ENCODE measurements at regions not wholly inside any gene's neighbourhood (a gene's known extent, or its start where the extent isn't known, plus 50 kb on each side); places are given as distances from the start of the nearest gene placed in this dataset.
"Not testable (repeated sequence)": the region's sequence is repeated elsewhere in the genome, so short reads cannot be mapped to it uniquely, and the experiment has no call there.

GRCh38 chr3:61410358-61410757 lies 151.0 kb upstream of the PTPRG start:
- H4K20me1 ChIP-seq (replicated peaks; ENCODE audit: insufficient read depth); H3K4me3 ChIP-seq; H3K27ac ChIP-seq (ENCODE audit: low read depth); H3K4me1 ChIP-seq (ENCODE audit: insufficient read depth); H3K27ac Mint-ChIP-seq; H3K9me3 Mint-ChIP-seq; H3K27me3 ChIP-seq (ENCODE audit: insufficient read depth); H3K4me1 Mint-ChIP-seq; H3K79me2 ChIP-seq (replicated peaks; ENCODE audit: insufficient read depth); H3K27me3 Mint-ChIP-seq (ENCODE audit: insufficient read depth, low read depth, poor library complexity); H3K4me3 Mint-ChIP-seq; ATAC-seq; DNase-seq (ENCODE audit: low spot score); H3K9me2 ChIP-seq (ENCODE audit: insufficient read depth); H3F3A ChIP-seq (replicated peaks; ENCODE audit: low read depth); H3K36me3 ChIP-seq (ENCODE audit: insufficient read depth); H3K4me2 ChIP-seq; H3K36me3 Mint-ChIP-seq (ENCODE audit: low read depth); H2AFZ ChIP-seq: not testable (repeated sequence)

GRCh38 chr3:61411009-61411662 lies 150.2 kb upstream of the PTPRG start:
- Mint-ChIP-seq H3K36me3 (ENCODE audit: low read depth) (no peaks in the 10 kb centered on the region), H3K9me3 (no peaks in the 10 kb centered on the region), H3K4me3 (no peak overlapping the region), H3K27me3 (ENCODE audit: insufficient read depth, low read depth, poor library complexity) (no peaks in the 10 kb centered on the region), H3K4me1 (0 out of 3 replicates have a peak, but pooled peaks cover 2% of the 10 kb centered on the region), H3K27ac (no peak overlapping the region)
- H3K4me2 ChIP-seq = no peak overlapping the region
- no peaks in the 10 kb centered on the region; the same call in 1 of the 2 replicates for H3K4me1 ChIP-seq (ENCODE audit: insufficient read depth)
- no peaks in the 10 kb centered on the region for H3K79me2 ChIP-seq (replicated peaks; ENCODE audit: insufficient read depth)
- H3K27me3 ChIP-seq (ENCODE audit: insufficient read depth) = no peaks in the 10 kb centered on the region
- H3K36me3 ChIP-seq (ENCODE audit: insufficient read depth) = no peaks in the 10 kb centered on the region
- H2AFZ ChIP-seq = no peak overlapping the region
- H3K9me2 ChIP-seq (ENCODE audit: insufficient read depth) = peaks cover 5% of the 10 kb centered on the region
- no peak for ATAC-seq
- H3F3A ChIP-seq (replicated peaks; ENCODE audit: low read depth) = no peaks in the 10 kb centered on the region
- no peak overlapping the region for H3K4me3 ChIP-seq
- H3K27ac ChIP-seq (ENCODE audit: low read depth) = no peak overlapping the region
- DNase-seq (ENCODE audit: low spot score) = no peak
- H4K20me1 ChIP-seq (replicated peaks; ENCODE audit: insufficient read depth) = no peaks in the 10 kb centered on the region
- no peak for TF ChIP-seq EZH2phosphoT487 (IDR thresholded peaks at IDR 0.05; ENCODE audit: unreplicated experiment)
- TF ChIP-seq CREB1 (CRISPR knock-in tag; IDR thresholded peaks at IDR 0.05; ENCODE audit: low read depth) = no peak
- TF ChIP-seq NANOG (IDR thresholded peaks at IDR 0.05; ENCODE audit: borderline replicate concordance) = no peak
- TF ChIP-seq JUNB (IDR thresholded peaks at IDR 0.05; ENCODE audit: unreplicated experiment) = no peak
- no peak for TF ChIP-seq EZH2 (IDR thresholded peaks at IDR 0.05; ENCODE audit: low read depth, unreplicated experiment)
- TF ChIP-seq ETS1 (IDR thresholded peaks at IDR 0.05) = no peak
- TF ChIP-seq ZNF114 (CRISPR knock-in tag; IDR thresholded peaks at IDR 0.05) = no peak
- TF ChIP-seq CTCF (conservative IDR thresholded peaks at IDR 0.05; ENCODE audit: low read depth in 2 of 2) = no peak
- TF ChIP-seq ZNF331 (CRISPR knock-in tag; IDR thresholded peaks at IDR 0.05; ENCODE audit: low read depth) = no peak
- no peak for TF ChIP-seq ZNF462 (CRISPR knock-in tag; IDR thresholded peaks at IDR 0.05)
